CD4-positive, alpha-beta T cell (primary cell): ENCODE measurements at regions not wholly inside any gene's neighbourhood (a gene's known extent, or its start where the extent isn't known, plus 50 kb on each side); places are given as distances from the start of the nearest gene placed in this dataset.

Experiments used
- ATAC-seq: fragments of 200-7000 bp; cut with Tn5 transposase; one replicate; pipeline ENCODE4 v1.10.0; 2022; ENCODE audit warnings: mild to moderate bottlenecking; ENCODE audit not compliant: poor library complexity
- CTCF ChIA-PET: fragments of 350-600 bp; sonication (Branson Sonifier 250); formaldehyde crosslinking; loops from one replicate; lab custom pipeline; 2021; ENCODE audit warnings: antibody characterized with exemption, inconsistent platforms; lab: Charles Lee
- POLR2A ChIA-PET: fragments of 350-600 bp; sonication (Branson Sonifier 250); formaldehyde crosslinking; loops from one replicate; lab custom pipeline; 2021; ENCODE audit warnings: antibody characterized with exemption, inconsistent platforms; lab: Charles Lee
- DNase-seq, 14 experiments: peaks; one replicate each; pipeline ENCODE4 v3.0.0-alpha.2; 2013 to 2020; ENCODE audit warnings: mixed read lengths in 2 of 14
- H3K27ac ChIP-seq, 2 donors: one replicate each; pipeline versions ENCODE4 v1.5.1 to v1.7.0; 2013; ENCODE audit warnings: low read length in 2 of 2, low read depth in 1 of 2, mild to moderate bottlenecking in 1 of 2
- H3K27me3 ChIP-seq, 2 experiments: 1 replicate in 1 of 2; 2 replicates in 1 of 2; pipeline versions ENCODE4 v1.6.1 to v1.7.0; 2013; ENCODE audit warnings: low read length in 2 of 2, control low read depth in 1 of 2, mild to moderate bottlenecking in 1 of 2, moderate library complexity in 1 of 2; ENCODE audit not compliant: insufficient read depth in 2 of 2, control insufficient read depth in 1 of 2
- H3K36me3 ChIP-seq: one replicate; pipeline ENCODE4 v1.6.1; 2013; ENCODE audit warnings: low read length, control low read depth; ENCODE audit not compliant: insufficient read depth
- H3K4me1 ChIP-seq: one replicate; pipeline ENCODE4 v1.6.1; 2013; ENCODE audit warnings: low read length, control low read depth; ENCODE audit not compliant: insufficient read depth
- H3K4me3 ChIP-seq: one replicate; pipeline ENCODE4 v1.5.1; 2013; ENCODE audit warnings: mild to moderate bottlenecking, low read length, moderate library complexity
- H3K9me3 ChIP-seq, 2 experiments: 1 replicate in 1 of 2; 2 replicates in 1 of 2; pipeline versions ENCODE4 v1.6.1 to v1.7.0; 2013; ENCODE audit warnings: low read length in 2 of 2, mild to moderate bottlenecking in 2 of 2, control low read depth in 1 of 2, moderate library complexity in 1 of 2; ENCODE audit not compliant: control insufficient read depth in 1 of 2, insufficient read depth in 1 of 2
- H3K27ac Mint-ChIP-seq: one replicate; pipeline ENCODE4 v1.8.0; 2020; ENCODE audit warnings: mixed read lengths
- H3K27me3 Mint-ChIP-seq: one replicate; pipeline ENCODE4 v1.8.0; 2021; ENCODE audit warnings: mixed read lengths
- H3K36me3 Mint-ChIP-seq: one replicate; pipeline ENCODE4 v1.8.0; 2021; ENCODE audit warnings: low read depth, mixed read lengths
- H3K4me1 Mint-ChIP-seq: one replicate; pipeline ENCODE4 v1.8.0; 2021; ENCODE audit warnings: low read depth, mixed read lengths
- H3K4me3 Mint-ChIP-seq: one replicate; pipeline ENCODE4 v1.8.0; 2020; ENCODE audit warnings: mild to moderate bottlenecking, mixed read lengths
- H3K9me3 Mint-ChIP-seq: one replicate; pipeline ENCODE4 v1.8.0; 2020; ENCODE audit warnings: mixed read lengths
- intact Hi-C, 2 experiments: fragments of 100-400 bp; cut with DNase I in 1 of 2; cut with micrococcal nuclease in 1 of 2; formaldehyde crosslinking; loops; one replicate each; pipeline versions ENCODE4 v1.15.1 to v1.9.0; 2023 to 2025; cut with DNase I, micrococcal nuclease
- TF ChIP-seq, protein P1 (sequence below): fragments of 200-600 bp; IDR thresholded peaks from one replicate; pipeline ENCODE4 v1.8.0; 2022; ENCODE audit warnings: antibody characterized with exemption, mild to moderate bottlenecking

DNA sequence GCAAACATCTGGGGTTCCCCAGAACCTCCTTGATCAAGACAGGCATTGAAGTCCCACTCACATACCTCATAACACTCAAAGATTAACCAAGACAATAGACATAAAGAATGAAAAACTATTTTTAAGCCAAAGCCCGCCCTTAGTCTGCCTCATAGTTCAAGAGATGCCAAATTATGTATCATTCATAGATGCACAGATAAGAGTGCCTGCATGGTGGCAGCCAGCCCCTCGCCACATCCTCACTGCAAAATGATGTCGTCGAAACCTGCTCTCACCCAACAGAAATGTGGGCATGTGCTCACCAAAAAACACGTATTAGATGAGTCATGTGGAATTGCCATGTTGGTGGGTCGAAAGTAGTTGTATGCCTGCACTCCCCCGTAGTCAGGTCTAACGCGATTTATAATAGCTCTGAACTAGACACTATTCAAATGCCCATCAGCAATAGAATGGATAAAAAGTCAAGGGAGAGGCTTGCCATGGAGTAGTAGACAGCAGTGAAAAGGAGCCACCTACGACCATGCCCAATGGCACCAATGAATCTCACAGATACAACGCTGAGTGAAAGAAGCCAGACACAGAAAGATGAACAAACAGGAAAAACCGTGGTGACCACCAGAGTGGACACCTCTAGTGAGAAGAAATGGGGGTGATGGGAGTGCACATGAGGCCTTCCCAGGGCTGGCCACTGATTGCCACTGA is 64.8 kb downstream of the C16orf95 start:
- intact Hi-C loops, result no loop called here
- H3K9me3 ChIP-seq, result no peaks in the 10 kb centered on the region
- no peaks in the 10 kb centered on the region for H3K27me3 ChIP-seq
- Mint-ChIP-seq H3K36me3 (no peaks in the 10 kb centered on the region), H3K27me3 (no peaks in the 10 kb centered on the region), H3K4me3 (no peak overlapping the region), H3K4me1 (no peaks in the 10 kb centered on the region), H3K27ac (no peak overlapping the region), H3K9me3 (no peaks in the 10 kb centered on the region)
- ATAC-seq (no peak), DNase-seq (no peak)
- H3K4me1 ChIP-seq, result no peaks in the 10 kb centered on the region
- H3K27ac ChIP-seq, result no peak overlapping the region
- ChIA-PET CTCF (no interaction called here), POLR2A (no interaction called here)
- no peaks in the 10 kb centered on the region for H3K36me3 ChIP-seq
- no peak overlapping the region for H3K4me3 ChIP-seq
- TF ChIP-seq, protein P1, sequence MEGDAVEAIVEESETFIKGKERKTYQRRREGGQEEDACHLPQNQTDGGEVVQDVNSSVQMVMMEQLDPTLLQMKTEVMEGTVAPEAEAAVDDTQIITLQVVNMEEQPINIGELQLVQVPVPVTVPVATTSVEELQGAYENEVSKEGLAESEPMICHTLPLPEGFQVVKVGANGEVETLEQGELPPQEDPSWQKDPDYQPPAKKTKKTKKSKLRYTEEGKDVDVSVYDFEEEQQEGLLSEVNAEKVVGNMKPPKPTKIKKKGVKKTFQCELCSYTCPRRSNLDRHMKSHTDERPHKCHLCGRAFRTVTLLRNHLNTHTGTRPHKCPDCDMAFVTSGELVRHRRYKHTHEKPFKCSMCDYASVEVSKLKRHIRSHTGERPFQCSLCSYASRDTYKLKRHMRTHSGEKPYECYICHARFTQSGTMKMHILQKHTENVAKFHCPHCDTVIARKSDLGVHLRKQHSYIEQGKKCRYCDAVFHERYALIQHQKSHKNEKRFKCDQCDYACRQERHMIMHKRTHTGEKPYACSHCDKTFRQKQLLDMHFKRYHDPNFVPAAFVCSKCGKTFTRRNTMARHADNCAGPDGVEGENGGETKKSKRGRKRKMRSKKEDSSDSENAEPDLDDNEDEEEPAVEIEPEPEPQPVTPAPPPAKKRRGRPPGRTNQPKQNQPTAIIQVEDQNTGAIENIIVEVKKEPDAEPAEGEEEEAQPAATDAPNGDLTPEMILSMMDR, result no peak
